HG02678 (cell line): ENCODE measurements at regions not wholly inside any gene's neighbourhood (a gene's known extent, or its start where the extent isn't known, plus 50 kb on each side); places are given as distances from the start of the nearest gene placed in this dataset.
"Not testable (repeated sequence)": the region's sequence is repeated elsewhere in the genome, so short reads cannot be mapped to it uniquely, and the experiment has no call there.

Source experiments
- ATAC-seq: cut with Tn5 transposase; IDR thresholded peaks from one replicate; pipeline ENCODE4 v1.9.1; 2021; ENCODE audit warnings: mild to moderate bottlenecking, moderate library complexity; ENCODE audit not compliant: unreplicated experiment

DNA sequence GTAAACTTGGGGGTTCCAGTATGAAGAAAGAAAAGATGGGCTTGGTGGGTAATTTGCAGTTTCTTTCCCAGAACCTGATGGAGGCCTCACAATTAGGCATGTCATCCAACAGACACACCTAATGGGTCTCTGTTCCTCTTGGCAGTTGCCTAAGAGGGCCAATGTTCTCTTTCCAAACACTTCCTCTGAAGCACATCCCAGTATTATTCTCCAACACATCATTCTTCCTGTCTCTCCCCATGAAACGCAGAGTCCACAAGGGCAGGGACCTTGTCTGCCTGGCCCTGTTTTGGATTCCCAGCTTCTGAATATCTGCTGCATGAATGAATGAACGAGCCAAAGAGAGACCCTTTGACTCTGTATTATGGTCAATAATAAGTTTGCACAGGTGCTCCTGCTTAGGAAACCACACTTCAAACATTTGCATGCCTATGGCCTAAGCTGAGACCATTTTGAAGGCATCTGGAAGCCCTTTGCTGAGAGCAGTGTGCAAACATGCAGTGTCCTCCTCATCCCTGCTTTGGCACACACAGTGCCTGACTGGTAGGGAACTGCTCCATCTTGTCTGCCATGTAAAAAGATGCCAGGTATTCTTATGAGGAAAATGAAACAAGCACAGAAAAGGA is 100.9 kb upstream of the CHST15 start:
- no peak for ATAC-seq

GRCh38 chr10:124193309-124193696 is 99.9 kb upstream of the CHST15 start:
- no peak for ATAC-seq

DNA sequence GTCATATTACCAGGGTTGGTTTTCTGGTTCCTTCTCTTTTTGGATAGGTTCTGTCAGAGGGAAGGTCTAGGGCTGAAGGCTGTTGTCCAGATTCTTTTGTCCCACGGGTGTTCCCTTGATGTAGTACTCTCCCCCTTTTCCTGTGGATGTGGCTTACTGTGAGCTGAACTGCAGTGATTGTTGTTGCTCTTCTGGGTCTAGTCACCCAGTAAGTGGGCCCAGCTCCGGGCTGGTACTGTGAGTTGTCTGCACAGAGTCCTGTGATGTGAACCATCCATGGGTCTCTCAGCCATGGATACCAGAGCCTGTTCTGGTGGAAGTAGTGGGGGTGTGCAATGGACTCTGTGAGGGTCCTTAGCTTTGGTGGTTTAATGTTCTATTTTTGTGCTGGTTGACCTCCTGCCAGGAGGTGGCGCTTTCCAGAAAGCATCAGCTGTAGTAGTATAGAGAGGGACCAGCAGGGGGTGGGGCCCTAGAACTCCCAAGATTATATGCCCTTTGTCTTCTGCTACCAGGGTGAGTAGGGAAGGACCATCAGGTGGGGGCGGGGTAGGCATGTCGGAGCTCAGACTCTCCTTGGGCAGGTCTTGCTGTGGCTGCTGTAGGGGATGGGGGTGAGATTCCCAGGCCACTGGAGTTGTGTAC is 99.4 kb upstream of the CHST15 start:
- not testable (repeated sequence) for ATAC-seq

GRCh38 chr10:124190476-124190875 is 97.1 kb upstream of the CHST15 start:
- not testable (repeated sequence) for ATAC-seq

DNA sequence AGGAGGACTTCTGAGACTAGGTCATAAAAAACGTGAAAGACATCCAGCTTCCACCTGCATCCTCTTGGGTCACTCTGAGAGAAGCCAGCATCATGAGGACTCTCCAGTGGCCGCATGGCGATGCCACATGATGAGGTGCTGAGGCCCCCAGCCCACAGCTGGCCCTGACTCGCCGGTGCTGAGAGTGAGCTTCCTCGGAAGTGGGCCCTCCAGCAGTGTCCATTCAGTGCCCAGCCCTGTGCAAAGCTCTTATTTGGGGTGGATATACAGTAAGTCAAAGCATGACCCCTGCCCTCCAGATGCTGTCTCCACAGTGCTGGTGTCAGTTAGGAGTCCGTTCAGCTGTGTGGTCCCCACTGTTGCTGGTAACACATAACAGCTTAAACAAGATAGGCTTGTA is 93.6 kb upstream of the CHST15 start:
- no peak for ATAC-seq

- no peak for ATAC-seq
These were observed 91.7 kb upstream of the CHST15 start for GRCh38 chr10:124185084-124185483.

- ATAC-seq, result no peak
These were observed 90.9 kb upstream of the CHST15 start for GRCh38 chr10:124184208-124184830.

GRCh38 chr10:124183617-124184016 is 90.2 kb upstream of the CHST15 start:
- no peak for ATAC-seq

GRCh38 chr10:124182088-124182541 is 88.7 kb upstream of the CHST15 start:
- ATAC-seq, result no peak

DNA sequence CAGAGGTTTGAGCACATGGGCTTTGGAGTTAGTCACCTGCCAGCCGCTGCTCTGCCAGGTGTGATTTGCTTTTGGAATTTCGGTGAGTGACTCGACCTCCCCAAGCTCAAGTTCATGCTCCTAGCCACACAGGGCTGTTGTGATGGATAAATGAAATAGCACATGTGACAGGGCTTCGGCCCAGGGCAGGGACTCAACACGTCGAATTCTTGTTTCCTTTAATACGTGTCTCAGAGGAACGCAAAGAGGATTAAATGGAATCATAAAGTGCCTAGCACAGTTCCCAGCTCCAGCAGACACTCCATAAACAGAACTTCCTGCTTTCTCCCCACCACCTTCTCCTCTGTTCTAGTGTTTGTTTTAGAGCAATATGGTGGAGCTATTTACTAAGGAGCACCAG is 88.3 kb upstream of the CHST15 start:
- no peak for ATAC-seq

DNA sequence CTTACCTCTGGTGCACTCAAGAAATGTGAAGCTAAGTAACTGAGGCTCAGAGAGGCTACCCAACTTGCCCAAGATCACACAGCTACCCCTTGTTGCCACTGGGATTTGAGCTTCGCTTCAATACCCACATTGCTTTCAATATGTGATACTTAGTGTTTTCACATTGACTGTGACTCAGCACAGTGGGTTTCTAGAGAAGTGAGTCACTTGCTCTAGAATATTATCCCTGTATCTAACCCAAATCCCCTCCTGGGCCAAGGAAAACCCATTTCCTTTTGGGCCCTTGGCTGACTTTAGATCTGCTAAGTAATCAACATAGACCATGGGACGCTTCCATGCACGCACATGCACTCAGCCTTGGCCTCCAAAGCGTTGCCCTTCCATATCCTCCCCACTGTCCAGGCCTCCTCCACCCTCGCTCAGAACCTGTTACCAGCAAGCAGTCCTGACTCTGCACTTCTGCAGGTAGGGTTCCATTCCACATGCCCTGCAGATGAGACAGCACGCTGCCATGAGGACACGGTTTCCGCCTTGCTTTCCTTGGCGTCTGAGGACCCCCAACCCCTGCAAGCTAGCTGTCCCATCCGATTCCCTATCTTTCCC is 87.7 kb upstream of the CHST15 start:
- ATAC-seq, result no peak

DNA sequence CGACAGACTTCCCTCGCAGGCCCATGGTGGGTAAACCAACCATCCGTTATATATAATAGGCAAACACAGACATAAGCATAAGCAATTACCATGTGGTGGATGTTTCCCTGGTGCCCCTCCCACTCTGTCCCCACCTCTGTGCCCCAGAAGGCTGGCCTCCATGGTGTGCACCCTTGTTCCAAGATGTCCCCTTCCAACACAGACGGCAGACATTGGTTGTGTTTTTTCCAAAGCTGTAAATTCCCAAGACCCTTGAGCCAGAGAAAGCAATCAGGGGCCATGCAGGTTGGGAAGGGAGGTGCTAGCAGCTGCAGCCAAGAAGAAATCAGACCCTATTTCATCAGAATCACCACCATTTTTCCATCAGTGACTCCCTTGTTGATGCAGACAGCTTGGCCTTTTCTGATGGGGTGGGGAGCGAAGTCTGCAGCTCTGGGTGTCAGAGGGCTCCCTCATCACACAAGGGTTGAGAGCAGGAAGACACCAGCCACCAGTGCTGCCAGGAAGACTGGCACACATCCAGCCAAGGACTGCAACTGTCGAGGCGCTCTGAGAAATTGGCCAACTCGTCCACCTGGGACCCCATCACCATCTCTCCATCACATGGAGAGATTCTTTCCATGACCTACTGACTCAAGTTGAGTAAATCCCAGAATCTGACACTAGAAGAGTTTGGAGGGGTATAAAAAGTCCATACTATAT is 86.8 kb upstream of the CHST15 start:
- ATAC-seq, result no peak

GRCh38 chr10:124179308-124180043 is 86.1 kb upstream of the CHST15 start:
- ATAC-seq, result no peak

GRCh38 chr10:124177180-124177518 is 83.8 kb upstream of the CHST15 start:
- no peak for ATAC-seq

DNA sequence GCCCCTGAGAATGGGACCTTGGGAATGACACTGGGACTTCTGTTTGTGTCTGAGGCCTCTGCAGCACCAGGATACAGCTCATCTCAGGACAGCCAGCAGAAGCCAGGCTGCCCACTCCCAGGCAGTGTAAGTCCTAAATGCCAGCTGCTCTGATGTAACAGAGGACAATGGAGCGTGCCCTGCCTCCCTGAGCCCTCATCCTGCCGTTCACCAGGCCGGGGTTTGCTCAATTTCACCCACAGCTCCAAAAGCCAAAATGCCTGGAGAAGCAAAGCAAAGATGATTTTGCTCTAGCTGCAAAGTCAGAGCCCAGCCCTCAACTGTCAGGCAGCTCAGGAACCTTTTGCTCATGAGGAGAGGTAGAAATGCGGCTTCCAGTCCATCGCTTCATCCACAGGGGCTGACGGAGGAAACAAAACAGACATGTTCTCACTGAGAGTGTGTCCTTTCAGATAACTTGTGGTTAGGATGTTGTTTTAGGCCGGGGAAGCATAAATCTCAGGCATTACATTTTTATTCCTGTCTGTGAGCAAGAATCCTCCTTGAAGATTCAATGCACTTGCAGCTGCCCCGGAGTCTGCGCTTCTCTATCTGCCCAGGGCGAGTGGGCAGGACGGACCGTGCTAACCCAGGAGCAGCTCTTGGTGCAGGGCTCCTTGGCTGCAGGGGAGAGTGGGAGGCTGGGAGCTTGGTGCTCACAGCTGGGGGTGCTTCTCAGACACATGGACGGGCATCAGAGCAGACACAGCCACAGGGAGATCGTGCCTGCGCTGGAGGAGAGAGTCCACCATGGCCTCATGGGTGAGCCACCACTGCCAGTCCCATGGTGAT is 83.2 kb upstream of the CHST15 start:
- ATAC-seq, result no peak

DNA sequence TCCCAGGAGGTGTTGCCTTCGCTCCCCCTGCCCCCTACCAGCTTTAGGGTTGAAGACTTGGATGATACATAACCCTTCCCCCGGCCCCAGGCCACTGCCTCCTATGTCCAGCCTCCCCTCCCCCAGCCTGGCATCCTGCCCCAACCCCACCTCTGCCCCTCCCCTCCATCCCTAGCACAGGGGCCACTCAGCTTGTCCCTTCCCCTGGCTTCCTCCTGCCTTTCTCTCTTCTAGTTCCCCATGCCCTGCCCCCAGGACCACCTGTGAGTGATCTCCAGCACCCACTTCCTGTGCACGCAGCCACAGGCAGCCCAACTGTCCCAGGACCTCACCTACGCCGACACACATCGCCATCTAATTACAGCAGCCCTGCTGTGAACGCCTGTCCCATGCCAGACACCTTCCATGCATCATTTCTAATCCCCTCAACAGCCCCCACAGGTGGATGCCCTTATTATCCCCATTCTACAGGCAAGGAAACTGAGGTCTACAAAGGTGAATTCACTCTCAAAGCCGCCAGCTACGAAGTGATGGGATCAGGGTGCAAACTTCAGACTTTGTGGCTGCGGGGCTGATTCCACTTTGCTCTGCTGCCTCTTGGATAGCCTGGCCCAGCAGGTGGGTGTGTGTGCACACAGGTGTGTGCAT is 82.4 kb upstream of the CHST15 start:
- no peak for ATAC-seq

GRCh38 chr10:124174673-124175645 is 81.6 kb upstream of the CHST15 start:
- no peak for ATAC-seq

DNA sequence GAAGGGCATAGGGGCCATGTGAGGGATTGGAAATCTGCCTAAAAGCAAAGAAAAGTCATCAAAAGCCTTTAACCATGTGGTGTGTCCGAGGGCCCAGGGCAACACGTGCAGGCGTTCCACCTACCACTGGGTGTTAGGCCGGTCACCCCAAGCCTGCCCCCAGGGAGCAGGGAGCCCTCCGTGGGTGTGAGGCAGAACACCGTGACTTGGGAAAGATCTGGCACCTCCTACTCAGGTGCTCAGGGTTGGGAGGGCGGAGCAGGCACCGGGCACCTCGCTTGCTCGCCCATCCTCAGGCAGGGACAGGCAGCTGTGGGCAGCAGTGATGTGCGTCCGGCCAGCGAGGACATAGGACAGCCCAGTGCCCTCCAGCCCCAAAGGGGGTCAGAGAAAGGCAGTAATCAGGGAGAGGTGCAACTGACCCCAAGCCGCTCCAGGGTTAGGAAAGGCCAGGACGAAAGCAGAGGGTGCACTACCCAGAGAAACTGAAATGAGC is 80.7 kb upstream of the CHST15 start:
- ATAC-seq, result no peak
